GM12892 (cell line): ENCODE measurements at regions not wholly inside any gene's neighbourhood (a gene's known extent, or its start where the extent isn't known, plus 50 kb on each side); places are given as distances from the start of the nearest gene placed in this dataset.

Experiments
- POLR2AphosphoS5 ChIP-seq: IDR thresholded peaks from 2 replicates; pipeline ENCODE4 v1.6.1; 2011; ENCODE audit warnings: low read depth, low read length, control low read depth
- TAF1 ChIP-seq: IDR thresholded peaks from 2 replicates; pipeline ENCODE4 v1.6.1; 2011; ENCODE audit warnings: low read depth, mild to moderate bottlenecking, control low read depth, low read length, borderline replicate concordance

- no peak for TF ChIP-seq POLR2AphosphoS5
- no peak for TF ChIP-seq TAF1
These were observed 209.0 kb downstream of the EN1 start for GRCh38 chr2:118638453-118638852.
